Astrocyte (in vitro differentiated cells and primary cell): ENCODE measurements at regions not wholly inside any gene's neighbourhood (a gene's known extent, or its start where the extent isn't known, plus 50 kb on each side); places are given as distances from the start of the nearest gene placed in this dataset.

ENCODE experiments used
- EZH2 ChIP-seq: IDR thresholded peaks from 2 replicates; pipeline ENCODE4 v1.6.1; 2012; ENCODE audit warnings: mild to moderate bottlenecking, low read length, inconsistent platforms; ENCODE audit not compliant: insufficient read depth
- TF ChIP-seq, protein P1 (sequence below): IDR thresholded peaks from 2 replicates; pipeline ENCODE4 v1.5.1; 2011; ENCODE audit warnings: low read depth, mild to moderate bottlenecking, inconsistent platforms, low read length, moderate library complexity; ENCODE audit not compliant: insufficient read depth

DNA sequence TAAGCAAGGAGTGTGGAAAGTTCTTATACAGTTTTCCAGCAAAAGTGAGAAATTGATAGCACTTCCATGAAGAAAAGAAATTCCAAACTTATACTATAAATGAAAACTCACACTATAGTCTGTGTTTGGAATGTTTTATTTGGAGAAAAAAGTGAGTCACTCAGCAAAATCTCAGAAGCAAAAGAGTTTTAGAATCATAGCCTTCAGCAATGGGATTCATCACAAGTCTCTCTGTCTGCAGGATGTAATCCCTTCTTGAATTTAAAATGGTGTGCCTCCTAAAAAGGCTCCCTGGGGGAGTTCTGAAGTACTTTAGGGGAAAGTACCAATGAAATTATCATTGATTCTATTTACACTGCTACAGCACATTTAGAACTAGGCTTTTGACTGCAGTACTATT is 756.4 kb downstream of the XPNPEP1 start:
- TF ChIP-seq, protein P1, sequence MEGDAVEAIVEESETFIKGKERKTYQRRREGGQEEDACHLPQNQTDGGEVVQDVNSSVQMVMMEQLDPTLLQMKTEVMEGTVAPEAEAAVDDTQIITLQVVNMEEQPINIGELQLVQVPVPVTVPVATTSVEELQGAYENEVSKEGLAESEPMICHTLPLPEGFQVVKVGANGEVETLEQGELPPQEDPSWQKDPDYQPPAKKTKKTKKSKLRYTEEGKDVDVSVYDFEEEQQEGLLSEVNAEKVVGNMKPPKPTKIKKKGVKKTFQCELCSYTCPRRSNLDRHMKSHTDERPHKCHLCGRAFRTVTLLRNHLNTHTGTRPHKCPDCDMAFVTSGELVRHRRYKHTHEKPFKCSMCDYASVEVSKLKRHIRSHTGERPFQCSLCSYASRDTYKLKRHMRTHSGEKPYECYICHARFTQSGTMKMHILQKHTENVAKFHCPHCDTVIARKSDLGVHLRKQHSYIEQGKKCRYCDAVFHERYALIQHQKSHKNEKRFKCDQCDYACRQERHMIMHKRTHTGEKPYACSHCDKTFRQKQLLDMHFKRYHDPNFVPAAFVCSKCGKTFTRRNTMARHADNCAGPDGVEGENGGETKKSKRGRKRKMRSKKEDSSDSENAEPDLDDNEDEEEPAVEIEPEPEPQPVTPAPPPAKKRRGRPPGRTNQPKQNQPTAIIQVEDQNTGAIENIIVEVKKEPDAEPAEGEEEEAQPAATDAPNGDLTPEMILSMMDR = no peak
- no peak for TF ChIP-seq EZH2
